Type B pancreatic cell (in vitro differentiated cells): ENCODE measurements at regions not wholly inside any gene's neighbourhood (a gene's known extent, or its start where the extent isn't known, plus 50 kb on each side); places are given as distances from the start of the nearest gene placed in this dataset.

Experiments used
- DNase-seq: peaks from one replicate; pipeline ENCODE4 v3.0.0; 2021; ENCODE audit warnings: mixed read lengths; ENCODE audit not compliant: unreplicated experiment; ENCODE audit errors: extremely low spot score
- H3K27ac Mint-ChIP-seq: 2 replicates; pipeline ENCODE4 v1.8.0; 2021; ENCODE audit warnings: mild to moderate bottlenecking, mixed read lengths
- H3K27me3 Mint-ChIP-seq: 2 replicates; pipeline ENCODE4 v1.8.0; 2021; ENCODE audit warnings: mixed read lengths
- H3K36me3 Mint-ChIP-seq: 2 replicates; pipeline ENCODE4 v1.8.0; 2021; ENCODE audit warnings: mixed read lengths
- H3K4me1 Mint-ChIP-seq: one replicate; pipeline ENCODE4 v1.8.0; 2021; ENCODE audit warnings: mixed read lengths; ENCODE audit not compliant: unreplicated experiment
- H3K4me3 Mint-ChIP-seq: 2 replicates; pipeline ENCODE4 v1.8.0; 2021; ENCODE audit warnings: mild to moderate bottlenecking, mixed read lengths
- H3K9me3 Mint-ChIP-seq: 2 replicates; pipeline ENCODE4 v1.8.0; 2021; ENCODE audit warnings: mixed read lengths
- CTCF ChIP-seq: fragments of 200-600 bp; sonication (generic); conservative IDR thresholded peaks from 2 replicates; pipeline ENCODE4 v1.5.0; 2021; ENCODE audit warnings: antibody characterized with exemption, mild to moderate bottlenecking

- peak; percentile 34 for DNase-seq
- Mint-ChIP-seq H3K9me3 (no peaks in the 10 kb centered on the region), H3K27me3 (peaks cover 5% of the 10 kb centered on the region), H3K4me3 (no peak overlapping the region), H3K27ac (no peak overlapping the region), H3K4me1 (peaks cover 9% of the 10 kb centered on the region), H3K36me3 (no peaks in the 10 kb centered on the region)
- no peak for TF ChIP-seq CTCF
Measured at GRCh38 chr2:238704471-238705225, 143.2 kb upstream of the TWIST2 start.

GRCh38 chr2:238706163-238706562, 141.7 kb upstream of the TWIST2 start:
- DNase-seq = peak; percentile 16
- H3K27me3 Mint-ChIP-seq = peaks cover 5% of the 10 kb centered on the region
- no peak overlapping the region for H3K4me3 Mint-ChIP-seq
- no peaks in the 10 kb centered on the region for H3K9me3 Mint-ChIP-seq
- no peak for TF ChIP-seq CTCF
- H3K36me3 Mint-ChIP-seq = no peaks in the 10 kb centered on the region
- H3K27ac Mint-ChIP-seq = no peak overlapping the region
- peaks cover 9% of the 10 kb centered on the region for H3K4me1 Mint-ChIP-seq

GRCh38 chr2:238706673-238707072, 141.2 kb upstream of the TWIST2 start:
- H3K4me1 Mint-ChIP-seq = peaks cover 6% of the 10 kb centered on the region
- H3K9me3 Mint-ChIP-seq = no peaks in the 10 kb centered on the region
- H3K27ac Mint-ChIP-seq = no peak overlapping the region
- peak; percentile 72 for TF ChIP-seq CTCF
- no peak for DNase-seq
- no peak overlapping the region for H3K4me3 Mint-ChIP-seq
- no peaks in the 10 kb centered on the region for H3K36me3 Mint-ChIP-seq
- H3K27me3 Mint-ChIP-seq = peaks cover 6% of the 10 kb centered on the region

GRCh38 chr2:238709325-238710025, 138.4 kb upstream of the TWIST2 start:
- H3K36me3 Mint-ChIP-seq = no peaks in the 10 kb centered on the region

GRCh38 chr2:238710032-238710735, 137.7 kb upstream of the TWIST2 start:
- Mint-ChIP-seq H3K9me3 (no peaks in the 10 kb centered on the region), H3K4me1 (no peaks in the 10 kb centered on the region), H3K4me3 (no peak overlapping the region), H3K27me3 (peaks cover 9% of the 10 kb centered on the region), H3K36me3 (no peaks in the 10 kb centered on the region), H3K27ac (no peak overlapping the region)
- no peak for DNase-seq
- no peak for TF ChIP-seq CTCF

More at GRCh38 chr2:238709325-238710025, 138.4 kb upstream of the TWIST2 start:
- Mint-ChIP-seq H3K27ac (no peak overlapping the region), H3K27me3 (peaks cover 11% of the 10 kb centered on the region), H3K4me3 (no peak overlapping the region), H3K4me1 (no peaks in the 10 kb centered on the region), H3K9me3 (no peaks in the 10 kb centered on the region)
- DNase-seq = no peak
- no peak for TF ChIP-seq CTCF
